IPS DF 6.9 (cell line): ENCODE measurements at regions not wholly inside any gene's neighbourhood (a gene's known extent, or its start where the extent isn't known, plus 50 kb on each side); places are given as distances from the start of the nearest gene placed in this dataset.

ENCODE experiments used
- DNase-seq: peaks from one replicate; pipeline ENCODE4 v3.0.0-alpha.2; 2013; ENCODE audit warnings: low read depth, low spot score
- H3K27ac ChIP-seq: one replicate; pipeline ENCODE4 v1.5.1; 2013; ENCODE audit warnings: low read length, control low read depth
- H3K27me3 ChIP-seq: 2 replicates; pipeline ENCODE4 v1.6.1; 2013; ENCODE audit warnings: mild to moderate bottlenecking, low read length; ENCODE audit not compliant: control insufficient read depth, insufficient read depth
- H3K36me3 ChIP-seq: 2 replicates; pipeline ENCODE4 v1.6.1; 2013; ENCODE audit warnings: low read length; ENCODE audit not compliant: control insufficient read depth, insufficient read depth
- H3K4me1 ChIP-seq: 2 replicates; pipeline ENCODE4 v1.6.1; 2013; ENCODE audit warnings: low read length; ENCODE audit not compliant: control insufficient read depth, insufficient read depth
- H3K4me3 ChIP-seq: 2 replicates; pipeline ENCODE4 v1.5.1; 2013; ENCODE audit warnings: mild to moderate bottlenecking, low read length
- H3K9me3 ChIP-seq: 2 replicates; pipeline ENCODE4 v1.6.1; 2013; ENCODE audit warnings: low read length, inconsistent platforms; ENCODE audit not compliant: control insufficient read depth, insufficient read depth
- WGBS: extraction: QIAGEN DNeasy Blood & Tissue Kit; methylation state at CpG from one replicate; pipeline ENCODE4 v1.1.7; 2013; ENCODE audit warnings: mixed read lengths, missing lambda C conversion rate; ENCODE audit not compliant: insufficient read length, insufficient coverage; 5-methylcytosine and 5-hydroxymethylcytosine counted together

DNA sequence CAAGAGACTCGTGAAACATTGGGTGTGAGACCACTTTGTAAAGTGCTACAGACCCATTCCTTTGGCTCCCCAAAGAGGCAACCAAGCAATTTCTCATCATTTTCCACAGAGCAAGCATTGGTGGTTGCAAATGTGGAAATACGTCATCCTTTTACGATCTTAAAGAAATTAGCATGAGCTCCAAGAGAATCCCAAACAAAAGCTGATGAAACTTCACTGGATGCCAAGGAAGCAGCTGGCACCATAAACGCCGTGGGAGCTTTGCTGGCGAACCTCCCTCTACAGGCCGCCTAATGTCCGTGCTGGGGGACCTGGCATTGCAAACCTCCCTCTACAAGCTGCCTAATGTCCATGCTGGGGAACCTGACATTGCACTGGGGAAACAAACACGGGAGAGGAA lies 432.4 kb downstream of the ACTL7B start:
- Histone ChIP-seq H3K4me1 (no peaks in the 10 kb centered on the region), H3K36me3 (no peaks in the 10 kb centered on the region), H3K27me3 (no peaks in the 10 kb centered on the region), H3K4me3 (no peak overlapping the region), H3K27ac (no peak overlapping the region), H3K9me3 (no peaks in the 10 kb centered on the region; the same call in 1 of the 2 replicates)
- WGBS: no CpG with 5 or more reads among the region's 9 CpGs
- DNase-seq: no peak

DNA sequence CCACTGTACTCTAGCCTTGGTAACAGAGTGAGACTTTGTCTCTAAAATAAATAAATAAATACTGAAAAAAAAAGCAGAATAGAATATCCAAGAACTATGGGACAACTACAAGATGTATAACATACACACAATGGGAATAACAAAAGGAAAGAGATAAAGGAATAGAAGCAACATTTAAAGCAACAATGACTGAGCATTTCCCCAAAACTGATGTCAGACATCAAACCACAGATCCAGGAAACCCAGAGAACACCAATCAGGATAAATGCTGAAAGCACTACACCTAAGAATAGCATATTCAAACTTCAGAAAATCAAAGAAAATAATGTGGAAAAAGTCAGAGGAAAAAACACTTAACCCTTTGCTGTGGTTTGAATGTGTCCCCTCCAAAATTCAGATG lies 436.4 kb downstream of the ACTL7B start:
- Histone ChIP-seq H3K4me1 (no peaks in the 10 kb centered on the region), H3K9me3 (no peaks in the 10 kb centered on the region; the same call in 1 of the 2 replicates), H3K4me3 (no peak overlapping the region), H3K27ac (no peak overlapping the region), H3K36me3 (no peaks in the 10 kb centered on the region), H3K27me3 (no peaks in the 10 kb centered on the region)
- no peak for DNase-seq

DNA sequence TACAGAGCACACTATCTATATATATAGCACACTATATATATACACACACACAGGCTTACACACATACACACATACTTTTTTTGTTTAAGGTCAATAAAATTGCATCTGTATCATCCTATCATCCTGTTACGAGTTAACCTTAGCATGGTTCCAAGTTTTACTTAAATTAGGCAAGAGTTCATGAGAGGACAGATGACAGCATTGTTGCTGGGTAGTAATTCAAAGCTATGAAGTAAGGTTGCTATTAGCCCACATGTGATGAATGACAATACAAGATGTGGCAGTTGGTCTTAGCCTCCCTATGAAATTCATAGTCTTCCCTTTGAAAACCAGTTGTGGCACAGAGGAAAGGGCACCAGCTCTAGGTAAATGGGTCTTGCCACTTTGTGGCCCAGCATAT lies 438.1 kb downstream of the ACTL7B start:
- H3K27me3 ChIP-seq: no peaks in the 10 kb centered on the region
- no peak for DNase-seq
- WGBS: no CpG with 5 or more reads among the region's 1 CpG
- H3K9me3 ChIP-seq: no peaks in the 10 kb centered on the region; the same call in 1 of the 2 replicates
- no peaks in the 10 kb centered on the region for H3K36me3 ChIP-seq
- no peak overlapping the region for H3K27ac ChIP-seq
- no peak overlapping the region for H3K4me3 ChIP-seq
- no peaks in the 10 kb centered on the region for H3K4me1 ChIP-seq

DNA sequence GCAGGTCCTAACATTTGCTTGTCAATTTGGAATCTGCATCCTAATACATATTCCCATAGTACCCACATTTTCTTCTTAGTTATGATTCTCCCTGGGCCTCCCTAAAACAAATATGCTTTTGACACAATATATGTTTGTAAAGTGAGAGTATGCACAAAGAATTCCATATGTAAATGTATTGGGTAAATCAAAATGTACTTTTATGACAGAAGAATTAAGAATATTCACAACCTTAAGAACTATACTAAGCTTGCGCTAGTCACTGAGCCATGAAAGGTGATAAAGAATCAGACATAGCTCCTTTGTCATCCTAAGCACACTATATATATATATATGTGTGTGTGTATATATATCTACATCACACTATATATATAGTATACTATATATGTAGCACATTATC lies 438.5 kb downstream of the ACTL7B start:
- H3K4me3 ChIP-seq: no peak overlapping the region
- H3K4me1 ChIP-seq: no peaks in the 10 kb centered on the region
- no peaks in the 10 kb centered on the region; the same call in 1 of the 2 replicates for H3K9me3 ChIP-seq
- H3K27me3 ChIP-seq: no peaks in the 10 kb centered on the region
- no CpG with 5 or more reads among the region's 1 CpG for WGBS
- no peak overlapping the region for H3K27ac ChIP-seq
- H3K36me3 ChIP-seq: no peaks in the 10 kb centered on the region
- DNase-seq: no peak

DNA sequence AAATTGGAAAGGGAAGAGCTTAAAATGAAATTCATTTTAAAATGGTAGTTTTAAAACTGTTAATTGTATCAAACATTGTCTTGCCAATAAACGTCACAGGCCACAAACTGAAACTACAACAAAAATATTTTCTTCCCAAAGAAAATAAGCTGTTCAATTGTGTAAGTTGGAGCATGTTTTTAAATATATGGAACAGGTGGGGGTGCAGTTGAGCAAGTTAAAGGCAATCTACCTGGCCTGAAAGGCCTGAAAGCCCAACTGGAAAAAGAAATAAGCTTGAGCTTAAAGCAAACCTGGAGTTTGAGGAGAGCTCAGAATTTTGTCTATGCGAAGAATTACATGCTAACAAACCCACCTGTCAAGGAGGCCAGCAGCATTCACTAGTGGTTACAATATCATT lies 439.5 kb downstream of the ACTL7B start:
- Histone ChIP-seq H3K36me3 (no peaks in the 10 kb centered on the region), H3K9me3 (no peaks in the 10 kb centered on the region; the same call in 1 of the 2 replicates), H3K4me3 (no peak overlapping the region), H3K27ac (no peak overlapping the region), H3K4me1 (no peaks in the 10 kb centered on the region), H3K27me3 (no peaks in the 10 kb centered on the region)
- WGBS: no CpG with 5 or more reads among the region's 2 CpGs
- no peak for DNase-seq

DNA sequence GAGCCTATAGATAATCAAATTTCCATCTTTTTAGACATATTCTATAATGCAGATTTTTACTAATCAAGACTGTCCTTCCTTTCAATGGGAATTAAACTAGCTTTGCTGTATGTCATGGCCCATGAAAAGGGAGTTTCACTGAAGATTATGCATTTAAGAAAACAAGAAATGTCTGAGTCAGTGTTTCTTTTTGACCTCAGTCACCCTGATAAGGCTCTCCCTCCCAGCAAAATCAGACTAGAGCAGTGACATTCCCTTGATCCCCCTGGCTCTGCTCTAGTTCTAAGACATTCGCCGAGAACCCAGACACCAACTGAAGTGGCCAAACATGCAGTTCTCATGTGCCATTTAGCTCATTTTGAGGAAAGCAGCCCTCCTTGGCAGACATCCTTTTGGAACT lies 442.0 kb downstream of the ACTL7B start:
- Histone ChIP-seq H3K27me3 (no peaks in the 10 kb centered on the region), H3K4me1 (no peaks in the 10 kb centered on the region), H3K36me3 (no peaks in the 10 kb centered on the region), H3K9me3 (no peaks in the 10 kb centered on the region), H3K27ac (no peak overlapping the region), H3K4me3 (no peak overlapping the region)
- no CpG with 5 or more reads among the region's 2 CpGs for WGBS
- DNase-seq: no peak

DNA sequence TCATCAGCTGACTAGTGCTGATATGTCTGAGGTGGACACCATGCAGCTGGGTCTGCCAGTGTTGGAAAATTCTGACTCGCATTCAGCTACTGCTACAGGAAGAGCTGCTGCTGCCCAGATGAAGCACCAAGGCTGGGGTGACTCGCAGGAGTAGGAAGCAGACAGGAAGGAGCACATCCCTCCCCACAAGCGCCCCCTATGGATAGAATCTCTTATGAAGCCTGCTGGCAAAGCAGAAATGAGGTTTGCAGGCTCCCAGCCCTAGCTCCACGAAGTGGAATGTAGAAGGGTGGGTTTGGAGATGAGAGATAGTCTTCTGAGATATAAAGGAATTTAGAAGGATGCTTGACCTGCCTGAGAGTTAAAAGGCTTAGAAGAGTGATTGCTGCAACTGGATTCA lies 443.0 kb downstream of the ACTL7B start:
- Histone ChIP-seq H3K27me3 (no peaks in the 10 kb centered on the region), H3K4me3 (no peak overlapping the region), H3K27ac (no peak overlapping the region), H3K36me3 (no peaks in the 10 kb centered on the region), H3K9me3 (no peaks in the 10 kb centered on the region), H3K4me1 (no peaks in the 10 kb centered on the region)
- DNase-seq: peak; percentile 48
- no CpG with 5 or more reads among the region's 4 CpGs for WGBS

DNA sequence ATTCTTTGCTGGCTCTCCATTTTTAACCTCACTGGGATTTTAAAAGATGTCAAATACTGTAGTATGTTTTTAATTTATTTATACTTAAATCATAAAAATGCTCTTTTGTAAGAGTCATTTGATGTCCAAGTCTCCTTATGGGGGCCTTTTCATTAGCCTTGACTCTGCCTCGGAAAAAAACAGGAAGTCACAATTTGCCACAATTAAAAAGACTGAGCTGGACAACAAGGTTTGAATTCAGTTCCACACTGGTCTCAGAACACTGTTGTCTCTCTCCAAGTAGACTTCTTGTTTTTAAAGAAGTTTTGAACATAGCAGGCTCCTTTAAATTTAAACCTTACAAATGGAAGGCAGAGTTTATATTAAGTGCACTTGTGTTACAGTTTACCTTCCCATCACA lies 444.2 kb downstream of the ACTL7B start:
- no peaks in the 10 kb centered on the region for H3K27me3 ChIP-seq
- H3K27ac ChIP-seq: no peak overlapping the region
- no peaks in the 10 kb centered on the region for H3K4me1 ChIP-seq
- no peaks in the 10 kb centered on the region for H3K36me3 ChIP-seq
- H3K9me3 ChIP-seq: no peaks in the 10 kb centered on the region
- no CpG with 5 or more reads among the region's 1 CpG for WGBS
- no peak overlapping the region for H3K4me3 ChIP-seq
- DNase-seq: no peak

DNA sequence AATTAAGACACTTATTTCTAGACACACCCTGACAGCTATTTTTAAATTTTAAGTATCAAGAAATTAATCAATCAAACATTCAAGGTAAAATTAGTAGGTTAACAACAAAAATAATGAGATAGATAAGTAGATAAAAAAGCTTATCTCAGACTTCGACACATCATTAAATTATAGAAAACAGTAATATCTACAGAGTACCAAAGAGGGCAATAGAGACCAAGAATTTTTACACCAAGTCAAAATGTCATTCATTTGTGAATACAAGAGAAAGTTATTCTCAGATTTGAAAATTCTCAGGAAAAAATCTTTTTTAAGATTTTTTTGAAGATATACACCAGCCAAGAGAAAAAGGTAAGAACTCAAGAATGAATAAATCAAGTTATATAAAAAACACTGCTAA lies 445.6 kb downstream of the ACTL7B start:
- DNase-seq: no peak
- Histone ChIP-seq H3K27me3 (no peaks in the 10 kb centered on the region), H3K27ac (no peak overlapping the region), H3K4me3 (no peak overlapping the region), H3K36me3 (no peaks in the 10 kb centered on the region), H3K9me3 (no peaks in the 10 kb centered on the region), H3K4me1 (no peaks in the 10 kb centered on the region)
- no CpG with 5 or more reads among the region's 1 CpG for WGBS

DNA sequence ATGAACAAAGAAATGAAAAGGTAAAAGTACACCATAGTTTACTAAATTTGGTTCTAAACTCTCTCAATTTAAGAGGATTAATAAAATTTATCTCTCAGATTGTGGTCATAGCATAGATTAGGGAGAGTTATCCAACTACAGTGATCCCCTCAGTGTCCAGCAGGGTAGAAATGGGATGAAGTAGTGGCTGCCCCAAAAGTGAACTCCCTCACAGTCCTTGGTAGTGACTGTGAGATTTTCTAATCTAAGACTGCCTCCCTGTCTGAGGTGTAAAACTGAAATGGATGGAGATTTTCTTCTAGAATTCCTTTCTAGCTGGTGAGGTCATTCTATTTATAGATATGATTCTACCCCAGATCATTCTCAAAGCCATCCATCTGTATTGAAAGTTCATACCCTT lies 455.5 kb downstream of the ACTL7B start:
- Histone ChIP-seq H3K27ac (no peak overlapping the region), H3K36me3 (no peaks in the 10 kb centered on the region), H3K27me3 (no peaks in the 10 kb centered on the region), H3K4me3 (no peak overlapping the region), H3K4me1 (no peaks in the 10 kb centered on the region), H3K9me3 (no peaks in the 10 kb centered on the region)
- no peak for DNase-seq

DNA sequence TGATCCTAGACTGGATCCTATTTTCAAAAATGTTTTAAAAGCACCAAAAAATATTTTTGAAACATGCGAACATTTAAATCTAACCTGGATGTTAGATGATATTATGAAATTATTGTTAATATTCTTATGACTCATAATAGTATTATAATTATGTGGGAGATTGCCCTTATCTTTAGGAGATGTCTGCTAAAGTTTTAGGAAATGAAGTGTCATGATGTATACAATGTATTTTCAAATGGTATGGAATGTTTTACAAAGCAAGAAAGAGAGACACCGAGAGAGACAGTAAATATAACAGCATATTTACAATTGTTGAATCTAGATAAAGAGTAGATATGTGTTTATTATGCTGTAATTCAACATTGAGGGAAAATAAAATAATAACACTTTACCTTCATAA lies 455.9 kb downstream of the ACTL7B start:
- no peak for DNase-seq
- Histone ChIP-seq H3K9me3 (no peaks in the 10 kb centered on the region), H3K4me3 (no peak overlapping the region), H3K36me3 (no peaks in the 10 kb centered on the region), H3K27me3 (no peaks in the 10 kb centered on the region), H3K4me1 (no peaks in the 10 kb centered on the region), H3K27ac (no peak overlapping the region)
- no CpG with 5 or more reads among the region's 2 CpGs for WGBS
